HG02981 (cell line): ENCODE measurements at regions not wholly inside any gene's neighbourhood (a gene's known extent, or its start where the extent isn't known, plus 50 kb on each side); places are given as distances from the start of the nearest gene placed in this dataset.

Source experiments
- ATAC-seq: cut with Tn5 transposase; IDR thresholded peaks from one replicate; pipeline ENCODE4 v1.9.1; 2021; ENCODE audit warnings: mild to moderate bottlenecking, moderate library complexity; ENCODE audit not compliant: unreplicated experiment

DNA sequence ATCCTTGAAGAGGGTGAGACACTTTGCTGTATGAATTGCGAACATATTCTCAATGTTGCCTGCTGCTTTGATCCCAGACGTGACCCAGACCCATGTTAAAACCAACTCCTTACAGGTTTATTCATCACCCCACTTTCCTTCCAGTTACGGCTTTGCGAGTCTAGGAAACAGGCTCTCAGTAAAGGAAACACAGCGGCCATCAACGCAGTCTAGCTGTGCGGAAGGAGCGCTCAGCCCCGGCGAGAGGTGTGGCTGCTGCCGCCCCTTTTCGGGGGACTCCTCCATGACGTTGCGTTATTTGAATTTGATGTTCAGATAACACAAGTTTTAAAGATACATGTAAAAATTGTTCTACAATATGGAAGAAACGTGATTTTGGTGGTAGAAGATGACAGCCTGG lies 206.4 kb upstream of the FAT1 start:
- ATAC-seq, result no peak

DNA sequence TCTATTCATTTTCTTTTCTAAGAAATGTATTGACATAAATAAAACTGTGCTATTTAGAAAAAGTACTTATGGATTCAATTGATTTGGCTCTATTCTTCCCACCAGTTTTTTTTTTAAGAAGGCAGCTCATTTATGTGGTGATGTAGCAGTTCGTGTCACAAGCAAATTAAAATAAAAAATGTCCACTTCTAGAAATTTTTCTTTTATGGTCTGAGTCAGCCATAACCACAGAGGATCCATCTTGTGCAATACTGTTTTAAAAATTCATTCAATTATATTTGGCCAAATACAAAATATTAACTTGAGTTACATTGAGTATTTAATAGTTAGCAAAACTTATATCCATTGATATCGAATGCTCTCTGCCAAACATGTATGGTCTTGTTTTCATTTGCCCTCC lies 207.9 kb upstream of the FAT1 start:
- ATAC-seq, result no peak

DNA sequence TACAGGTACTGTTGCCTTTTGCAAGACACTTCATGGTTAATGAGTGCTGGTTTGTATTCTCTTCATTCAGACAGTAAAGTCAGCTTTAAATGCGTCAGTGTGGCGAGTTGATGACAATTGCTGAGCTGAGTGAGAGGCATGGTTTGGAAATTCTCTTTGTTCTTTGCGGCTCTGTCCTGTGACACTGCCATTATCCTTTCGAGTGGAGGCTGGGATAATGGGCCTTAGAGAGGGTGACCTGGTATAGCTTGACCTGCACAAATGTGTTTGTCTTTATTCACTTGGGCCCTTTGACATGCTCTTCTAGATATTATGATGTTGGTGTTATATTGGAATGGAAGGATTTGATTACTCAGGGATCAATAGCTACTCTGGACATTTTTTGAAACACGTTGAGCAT lies 208.5 kb upstream of the FAT1 start:
- no peak for ATAC-seq

DNA sequence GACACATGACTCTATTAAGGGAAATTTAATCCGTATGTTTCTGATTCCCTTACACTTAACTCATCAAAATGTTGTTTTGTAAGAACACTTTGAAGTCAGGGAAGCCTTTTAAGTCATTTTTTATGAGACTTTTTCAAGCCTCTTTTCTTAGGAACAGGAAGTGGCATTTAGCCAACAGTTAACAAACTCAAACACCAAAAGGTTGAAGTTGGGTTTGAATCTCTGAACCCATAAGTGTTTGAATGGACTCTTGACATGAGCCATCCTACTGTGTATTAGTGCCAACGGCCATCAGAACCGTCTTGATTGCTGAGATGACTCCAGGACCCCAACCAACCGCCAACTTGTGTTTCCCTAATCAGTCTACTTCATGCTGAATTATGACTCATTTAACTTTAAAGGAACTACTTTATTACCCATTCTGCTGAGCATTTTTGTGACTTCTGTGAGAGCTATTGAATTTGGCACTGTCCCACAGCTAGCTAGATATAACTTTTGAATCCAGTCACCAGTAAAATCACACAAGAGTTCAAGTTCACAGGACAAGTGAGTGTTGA lies 209.1 kb upstream of the FAT1 start:
- no peak for ATAC-seq

DNA sequence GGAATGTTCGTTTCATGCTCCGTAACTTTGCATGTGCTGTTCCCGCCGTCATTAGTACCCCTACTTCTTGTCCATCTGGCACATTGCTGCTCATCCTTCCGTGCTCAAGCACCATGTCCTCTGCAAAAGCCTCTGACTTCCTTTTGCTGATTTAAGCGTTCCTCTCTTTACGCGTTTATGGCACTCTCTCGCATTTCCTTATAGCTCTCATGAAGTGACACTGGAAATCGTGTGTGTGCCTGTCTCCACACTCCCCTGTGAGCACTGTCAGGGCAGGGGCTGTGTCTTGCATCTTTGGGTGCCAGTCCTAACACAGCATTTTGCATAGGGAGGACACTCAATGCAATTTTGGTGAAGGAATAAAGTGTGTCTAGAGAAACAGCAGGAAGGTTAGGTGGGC lies 210.6 kb upstream of the FAT1 start:
- no peak for ATAC-seq

DNA sequence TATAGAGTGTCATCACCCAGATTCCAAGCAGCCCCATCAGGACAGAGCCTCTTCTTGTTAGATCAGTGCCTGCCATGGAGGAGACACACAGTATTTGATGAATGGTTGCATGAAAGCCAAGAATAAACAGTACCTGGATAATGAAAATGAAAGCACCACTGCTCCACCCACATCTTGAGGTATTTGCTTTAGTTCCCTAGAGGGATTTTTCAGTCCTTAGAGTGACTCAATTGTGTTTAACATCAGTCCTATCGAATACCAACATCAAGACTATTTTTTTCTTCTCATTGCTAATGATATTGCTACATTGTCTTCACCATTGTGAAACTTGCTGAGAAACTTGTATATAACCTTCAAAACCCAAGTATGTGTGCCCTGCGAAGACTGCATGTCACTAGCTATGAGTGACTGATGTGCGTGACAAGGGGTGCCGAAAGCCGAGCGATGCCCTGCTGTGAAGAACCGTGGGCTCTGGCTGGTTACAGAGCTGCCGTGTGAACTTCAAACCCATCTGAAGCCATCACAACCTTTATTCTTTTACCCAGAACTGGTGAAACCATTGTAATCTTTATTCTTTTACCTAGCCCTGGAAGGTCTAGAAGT lies 211.3 kb upstream of the FAT1 start:
- no peak for ATAC-seq

DNA sequence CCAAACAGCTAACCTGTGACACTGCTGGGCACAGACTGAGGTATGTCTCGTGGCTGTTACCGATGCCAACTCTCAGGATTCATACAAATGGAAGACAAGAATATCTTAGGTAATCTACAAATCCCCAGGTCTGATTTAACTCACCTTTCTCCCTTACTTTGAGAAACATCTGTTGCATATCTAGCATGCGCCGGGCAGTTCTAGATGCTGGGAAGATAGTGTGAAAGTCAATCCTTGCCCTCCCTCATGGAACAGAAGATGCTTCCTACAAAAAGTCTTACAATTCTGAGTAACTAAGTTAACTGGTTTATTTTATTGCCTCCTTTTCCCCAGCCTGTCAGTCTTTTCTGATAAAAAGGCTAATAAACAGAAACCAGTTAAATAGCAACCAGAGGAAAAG lies 212.2 kb upstream of the FAT1 start:
- no peak for ATAC-seq

DNA sequence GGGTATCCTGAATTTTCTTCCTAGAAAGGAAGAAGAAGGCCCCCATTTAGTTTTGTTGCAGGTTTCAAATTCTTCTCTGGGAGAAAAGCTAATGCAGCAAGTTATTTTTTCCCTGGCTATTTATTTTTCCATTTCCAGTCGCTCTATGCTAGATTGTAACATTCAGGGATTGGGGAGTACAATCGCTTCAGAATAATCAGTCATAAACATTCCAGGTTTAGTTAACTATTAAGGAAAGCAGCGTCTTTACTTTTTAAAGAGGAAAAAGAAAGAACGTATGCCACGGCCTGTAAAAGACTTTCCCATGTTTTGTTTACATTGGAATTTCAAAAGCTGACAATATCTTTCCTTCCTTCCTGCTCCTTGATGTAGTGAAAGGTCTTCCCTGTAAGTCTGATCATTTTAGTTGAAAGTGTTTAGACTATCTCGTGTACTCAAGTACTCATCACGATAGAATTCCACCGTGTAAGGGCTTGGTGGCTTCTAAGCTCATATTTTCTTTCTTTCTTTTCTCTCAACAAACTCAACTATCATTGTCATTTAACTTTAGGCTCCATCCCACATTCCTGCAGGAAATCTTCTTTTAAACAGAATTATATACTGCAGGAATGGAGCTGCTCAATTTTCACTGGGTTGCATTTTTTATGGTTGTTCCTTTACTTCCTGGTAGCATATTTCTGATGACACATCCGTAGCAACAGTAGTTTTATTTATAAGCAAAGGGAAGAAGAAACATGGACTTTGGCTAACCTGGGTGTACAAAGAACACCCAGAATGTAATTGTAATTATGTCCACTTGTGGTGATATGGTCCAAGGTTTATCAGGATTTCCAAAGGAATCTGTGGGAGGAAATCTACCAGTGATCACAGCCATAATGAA lies 213.1 kb upstream of the FAT1 start:
- no peak for ATAC-seq

DNA sequence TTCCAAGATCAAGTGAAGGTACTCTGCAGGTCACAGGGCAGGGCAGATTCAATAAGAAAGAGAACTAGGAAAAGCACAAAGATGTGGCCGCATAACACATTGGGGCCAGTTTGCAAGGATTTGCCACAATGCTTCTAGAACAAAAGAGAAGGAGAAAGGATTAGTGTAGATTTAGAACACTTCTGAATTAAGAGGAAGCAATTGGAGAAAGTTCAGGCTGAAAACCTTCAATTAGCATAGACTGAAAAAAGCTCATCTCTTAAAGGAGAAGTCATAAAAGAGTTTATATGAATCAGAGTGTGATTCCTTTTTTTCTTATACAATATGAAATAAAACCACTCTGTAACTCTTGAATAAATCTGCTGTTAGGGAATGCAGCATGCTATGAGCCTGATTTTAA lies 215.6 kb upstream of the FAT1 start:
- no peak for ATAC-seq

DNA sequence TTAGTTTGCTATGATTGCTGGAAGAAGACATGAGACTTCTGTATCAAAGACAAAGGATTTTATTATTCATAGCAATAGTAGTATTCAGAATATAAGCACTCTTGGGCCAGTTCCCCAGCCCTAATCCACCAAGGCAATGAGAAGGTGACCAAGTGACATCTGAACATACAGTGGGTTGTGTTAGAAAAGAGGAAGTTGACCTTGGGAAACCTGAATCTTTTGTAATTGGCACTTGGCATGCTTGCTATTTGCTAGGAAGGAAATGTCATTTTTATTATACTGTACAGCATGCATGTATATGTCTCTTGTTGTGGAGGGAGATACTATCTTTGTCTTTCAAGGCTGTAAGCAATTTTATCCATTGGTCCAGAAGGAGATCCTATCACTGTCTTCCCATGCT lies 216.1 kb upstream of the FAT1 start:
- no peak for ATAC-seq

DNA sequence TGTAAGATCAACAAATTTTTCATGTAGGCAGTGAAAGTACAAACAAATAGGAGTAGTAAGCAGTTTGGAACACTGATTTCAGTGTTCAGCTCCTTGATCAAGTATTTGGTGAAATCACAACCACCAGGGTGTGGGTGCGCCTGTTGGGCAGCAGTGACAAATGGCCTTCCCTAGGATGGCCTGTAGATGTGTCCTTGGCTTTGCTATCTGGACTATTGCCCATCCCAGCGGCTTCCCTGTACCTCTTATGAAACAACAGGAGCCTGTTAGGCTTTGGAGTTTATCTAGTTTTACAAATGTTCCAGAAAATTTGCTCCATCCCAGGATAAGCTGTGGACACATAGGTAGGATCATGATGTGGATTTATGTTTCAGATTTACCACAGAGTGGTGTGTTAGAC lies 216.8 kb upstream of the FAT1 start:
- no peak for ATAC-seq

DNA sequence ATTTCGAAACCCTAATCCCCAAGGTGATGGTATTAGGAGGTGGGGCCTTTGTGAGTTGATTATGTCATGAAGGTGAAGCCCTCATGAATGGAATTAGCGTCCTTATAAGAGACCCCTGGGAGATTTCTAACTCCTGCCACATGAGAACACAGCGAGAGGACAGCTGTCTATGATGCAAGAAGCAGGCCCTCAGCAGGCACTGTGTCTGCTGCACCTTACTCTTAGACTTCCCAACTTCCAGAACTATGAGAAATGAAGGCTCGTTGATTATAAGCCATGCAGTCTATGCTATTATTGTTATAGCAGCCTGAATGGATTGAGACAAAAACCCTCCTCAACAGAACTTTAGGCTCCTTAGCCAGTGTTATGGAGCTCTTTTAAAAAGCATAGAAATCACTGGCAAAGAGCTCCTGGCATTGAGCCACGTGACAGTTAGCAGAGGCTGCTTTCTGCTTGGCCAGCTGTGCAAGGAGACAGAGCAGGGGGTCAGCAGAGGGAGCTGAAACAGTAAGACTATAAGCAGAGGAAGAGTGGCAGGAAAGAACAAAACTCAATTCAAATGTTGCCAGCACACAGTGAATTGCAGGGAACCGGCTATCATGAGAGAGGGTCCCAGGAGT lies 219.2 kb upstream of the FAT1 start:
- no peak for ATAC-seq

DNA sequence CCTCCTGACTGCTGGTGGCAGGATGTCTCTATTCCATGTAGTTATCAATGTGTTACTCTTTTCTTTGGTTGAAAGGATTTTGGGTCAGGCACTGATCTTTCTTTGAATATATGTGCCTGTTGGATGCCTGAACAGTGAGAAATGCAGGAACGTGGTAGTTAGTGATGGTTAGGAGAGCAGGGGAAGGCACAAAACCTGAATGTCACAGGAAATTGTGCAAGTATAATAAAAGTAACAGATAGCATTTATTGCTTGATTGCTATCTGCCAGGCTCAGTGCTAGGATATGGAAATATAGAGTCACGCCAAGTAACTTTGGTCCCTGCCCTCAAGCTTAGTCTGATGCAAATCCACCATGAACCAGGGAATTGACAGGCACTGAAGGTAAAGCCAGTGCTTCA lies 219.8 kb upstream of the FAT1 start:
- no peak for ATAC-seq

DNA sequence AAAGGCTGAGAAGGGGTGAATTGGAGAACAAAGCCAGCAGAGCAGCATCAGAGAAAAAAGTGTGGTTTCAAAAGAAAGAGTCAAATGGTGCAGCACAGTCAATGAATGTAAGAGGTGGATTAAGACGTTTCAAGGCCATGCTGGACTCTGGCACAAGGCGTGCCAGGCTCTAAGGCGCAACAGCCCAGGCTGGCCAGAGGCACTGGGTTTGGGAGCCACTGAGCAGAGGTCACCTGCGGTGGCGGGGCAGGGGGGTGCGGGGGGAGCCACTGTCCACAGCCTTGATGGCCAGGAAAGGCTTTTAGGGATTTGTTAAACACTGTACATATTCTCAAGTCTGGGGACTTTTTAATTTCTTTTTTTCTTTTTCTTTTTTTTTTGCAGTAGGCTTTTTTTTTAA lies 222.5 kb upstream of the FAT1 start:
- ATAC-seq, result no peak

DNA sequence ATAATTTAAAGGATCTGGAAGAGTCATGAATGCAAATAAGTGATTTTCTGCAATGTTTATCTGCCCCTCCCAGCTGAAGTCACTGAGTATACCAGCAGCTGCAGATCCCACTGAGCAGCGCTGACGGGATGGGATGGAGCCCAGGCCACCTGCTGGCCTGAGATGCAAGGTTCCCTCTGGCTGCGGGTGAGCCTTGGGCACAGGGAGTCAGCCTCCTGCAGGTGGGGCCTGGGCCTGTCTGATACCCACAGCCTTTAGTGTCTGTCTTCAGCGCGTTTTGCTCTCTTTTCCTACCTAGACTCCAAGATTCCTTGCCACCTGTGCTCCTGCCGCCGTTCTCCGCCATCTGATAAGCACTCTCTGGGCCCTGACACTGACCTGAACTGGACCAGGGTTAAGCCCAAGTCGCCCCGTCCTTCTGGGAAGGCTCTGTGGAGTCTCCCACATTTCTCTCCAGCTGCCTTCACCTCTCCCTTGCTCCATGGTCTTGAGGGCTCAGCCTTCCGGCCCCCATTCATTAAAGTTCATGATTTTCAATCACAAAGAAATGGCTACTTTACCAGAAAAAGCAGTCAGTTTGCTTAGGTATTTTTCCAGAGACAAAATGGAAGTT lies 223.1 kb upstream of the FAT1 start:
- no peak for ATAC-seq

DNA sequence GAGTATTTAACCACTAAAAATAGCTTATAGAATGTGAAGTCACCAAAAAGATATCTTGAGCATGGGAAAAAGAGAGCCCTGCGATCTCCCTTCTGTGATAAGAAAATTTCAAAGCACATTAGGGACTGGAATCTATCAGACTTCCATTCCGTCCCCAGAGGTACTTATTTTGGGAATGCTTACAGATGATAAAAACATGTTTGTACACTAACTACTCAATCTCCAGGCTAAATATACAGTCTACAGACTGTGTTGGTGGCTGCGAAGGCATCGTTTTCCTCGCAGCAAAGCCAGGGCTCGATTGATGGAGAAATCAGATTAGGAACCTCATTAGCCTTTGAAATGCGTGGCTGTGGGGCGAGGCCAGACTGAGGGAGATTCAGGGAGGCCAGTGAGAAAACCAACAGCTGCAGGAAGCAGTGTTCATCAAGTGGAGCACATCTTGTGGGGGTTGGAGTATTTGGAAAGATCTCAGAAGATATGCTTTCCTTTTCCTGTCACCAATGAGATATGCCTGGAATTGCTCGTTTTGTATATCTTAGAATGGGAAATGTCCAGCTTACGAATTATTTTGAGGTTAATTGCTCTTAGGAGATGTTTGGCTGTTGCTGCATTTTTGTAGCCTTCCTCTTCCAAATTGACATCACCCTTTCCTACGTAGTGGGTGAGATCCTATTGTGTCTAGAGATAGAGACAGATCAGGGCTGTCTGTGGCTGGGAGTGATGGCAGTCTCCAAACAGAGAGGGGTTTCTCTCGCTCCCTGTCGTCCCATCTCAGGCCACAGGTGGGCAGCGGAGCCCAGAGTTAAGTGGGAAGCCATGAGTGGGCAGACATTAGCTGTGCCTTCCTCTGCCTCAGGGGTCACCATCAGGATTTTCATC lies 224.9 kb upstream of the FAT1 start:
- no peak for ATAC-seq

DNA sequence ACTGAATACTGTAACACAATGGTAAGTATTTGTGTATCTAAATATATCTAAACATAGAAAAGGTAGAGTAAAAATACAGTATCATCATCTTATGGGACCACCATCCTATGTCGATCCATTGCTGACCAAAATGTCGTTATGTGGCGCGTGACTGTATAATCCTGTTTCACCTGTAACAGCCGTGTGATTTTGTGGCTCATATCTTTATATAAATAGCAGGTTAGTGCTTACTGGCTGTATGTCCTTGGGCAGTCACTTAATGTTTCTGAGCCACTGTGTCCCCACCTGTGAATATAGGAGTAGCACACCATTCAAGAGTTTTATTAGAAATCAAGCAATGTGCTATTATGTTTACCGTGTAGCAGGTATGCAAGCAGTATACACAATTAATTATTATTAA lies 226.2 kb upstream of the FAT1 start:
- no peak for ATAC-seq

DNA sequence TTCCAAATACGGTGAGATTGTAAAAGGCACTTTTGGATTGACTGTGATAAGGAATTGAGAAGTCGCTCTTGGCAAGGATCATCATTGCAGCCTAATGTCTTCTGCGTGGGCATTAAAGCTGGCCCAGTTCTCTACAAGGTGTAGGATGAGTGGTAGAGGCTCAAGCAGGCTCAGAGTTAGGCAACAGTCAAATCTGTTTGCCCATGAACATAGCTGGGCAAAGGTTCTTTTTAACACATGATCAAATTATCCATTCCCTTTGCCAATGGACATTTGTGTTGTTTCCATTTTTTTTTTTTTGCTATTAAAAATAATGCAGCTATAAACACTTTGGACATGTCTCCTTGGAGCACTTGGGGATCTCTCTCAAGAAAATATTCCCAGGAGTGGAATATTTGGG lies 229.1 kb upstream of the FAT1 start:
- ATAC-seq, result no peak

DNA sequence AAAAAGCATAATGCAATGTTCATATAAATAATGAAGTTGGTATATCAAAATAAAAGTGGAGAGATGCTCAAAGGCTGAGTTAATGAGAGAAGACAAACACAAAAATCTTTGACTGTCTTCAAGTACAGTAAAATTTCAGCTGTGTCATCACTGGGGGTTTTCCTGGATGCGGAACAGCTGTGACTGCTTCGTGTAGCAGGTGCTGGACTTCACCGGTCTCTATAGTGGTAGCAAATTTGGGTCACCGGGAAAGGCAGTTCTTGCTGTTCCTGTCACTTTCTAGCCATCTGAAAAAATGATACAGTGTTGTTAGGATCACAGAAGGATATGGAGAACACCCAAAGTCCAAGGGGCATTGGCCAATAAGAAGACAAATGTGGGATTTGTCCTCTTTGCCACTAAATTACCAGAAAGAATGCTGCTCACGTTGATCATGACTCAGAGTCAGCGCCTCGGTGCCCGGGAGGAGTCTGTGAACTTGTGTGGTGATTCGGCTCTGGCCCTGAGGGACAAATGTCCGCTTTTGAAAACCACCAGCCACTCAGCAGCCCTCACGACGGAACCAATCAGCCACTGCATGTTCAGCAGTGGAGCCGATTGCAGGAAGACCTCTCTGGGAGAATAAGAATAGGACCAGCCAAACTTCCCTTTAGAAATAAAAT lies 230.1 kb upstream of the FAT1 start:
- ATAC-seq, result no peak

DNA sequence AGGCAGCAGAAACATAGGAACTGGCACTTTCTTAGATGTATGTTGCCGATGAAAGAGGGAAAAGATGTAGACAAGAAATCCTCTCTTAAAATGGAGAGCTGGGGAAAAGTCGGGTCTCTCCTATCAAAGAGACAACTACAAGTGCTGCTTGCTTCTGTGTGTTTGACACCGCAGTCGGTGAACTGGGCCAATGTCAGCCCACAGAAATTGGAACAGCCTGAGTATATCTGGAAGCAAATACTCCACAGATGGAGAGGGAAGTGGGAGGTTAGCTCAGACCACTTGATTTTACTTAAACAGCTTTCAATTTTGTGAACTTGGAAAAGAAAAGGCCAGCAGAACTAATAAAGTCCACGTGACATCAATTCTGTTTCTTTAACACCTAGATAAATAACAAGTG lies 230.9 kb upstream of the FAT1 start:
- ATAC-seq, result no peak
